GM19455 (cell line): ENCODE measurements at regions not wholly inside any gene's neighbourhood (a gene's known extent, or its start where the extent isn't known, plus 50 kb on each side); places are given as distances from the start of the nearest gene placed in this dataset.

Experiments used
- ATAC-seq: cut with Tn5 transposase; IDR thresholded peaks from one replicate; pipeline ENCODE4 v1.9.1; 2021; ENCODE audit not compliant: unreplicated experiment

DNA sequence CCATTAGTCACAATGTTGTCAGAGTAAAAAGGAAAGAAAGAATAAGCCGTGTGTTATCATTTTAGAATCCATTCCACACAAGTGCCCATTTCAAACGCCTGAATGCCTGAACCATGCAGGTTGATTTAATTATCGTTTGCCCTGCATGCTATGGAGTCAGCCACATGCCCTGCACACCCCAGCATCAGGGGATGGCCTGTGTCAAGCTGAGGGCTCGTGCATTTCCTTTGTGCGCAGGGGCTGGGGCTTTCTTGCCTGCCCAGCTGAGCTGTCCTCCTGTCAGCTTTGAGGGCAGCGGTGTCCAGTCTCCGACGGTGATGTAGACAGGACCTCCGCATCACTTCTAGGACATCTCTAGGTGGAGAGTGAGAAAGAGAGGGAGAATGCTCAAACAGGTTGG is 200.4 kb downstream of the TSN start:
- no peak for ATAC-seq

DNA sequence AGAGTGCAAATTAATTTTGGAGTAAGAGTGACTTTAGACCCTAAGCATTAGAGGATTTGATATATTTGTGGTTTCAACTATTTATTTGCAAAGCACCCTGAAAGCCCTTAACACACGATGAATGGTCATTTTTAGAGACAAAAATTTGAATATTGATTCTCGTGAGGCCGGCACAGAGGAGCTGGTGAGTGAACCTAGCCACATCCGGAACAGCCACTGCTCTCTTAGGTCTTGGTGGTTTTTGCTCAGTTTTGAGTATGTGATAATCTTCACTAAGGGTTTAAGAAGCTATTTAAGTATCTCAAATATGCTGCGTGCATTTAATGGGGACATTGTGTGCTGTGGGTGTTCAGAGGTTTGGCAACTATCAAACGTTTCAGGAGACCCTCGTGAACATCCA is 204.8 kb downstream of the TSN start:
- peak; percentile 89 for ATAC-seq

DNA sequence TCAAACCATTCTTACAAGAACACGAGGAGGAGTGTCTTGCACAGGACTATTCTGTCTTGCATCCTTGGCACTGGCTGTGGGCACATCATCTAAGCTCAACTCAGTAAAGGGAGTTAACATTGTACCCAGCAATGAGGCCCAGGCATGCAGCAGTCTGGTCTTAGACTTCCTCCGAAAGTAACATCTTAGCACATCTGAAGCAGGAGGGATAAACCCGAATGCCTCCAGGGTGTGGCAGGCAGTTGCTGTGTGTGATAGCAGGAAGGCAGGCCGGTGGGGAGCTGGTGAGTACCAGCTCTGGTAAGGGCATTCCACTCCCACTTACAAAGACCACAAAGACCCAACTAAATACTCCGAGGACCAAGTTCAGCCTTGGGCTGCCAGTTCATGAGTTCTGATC is 206.3 kb downstream of the TSN start:
- no peak for ATAC-seq

DNA sequence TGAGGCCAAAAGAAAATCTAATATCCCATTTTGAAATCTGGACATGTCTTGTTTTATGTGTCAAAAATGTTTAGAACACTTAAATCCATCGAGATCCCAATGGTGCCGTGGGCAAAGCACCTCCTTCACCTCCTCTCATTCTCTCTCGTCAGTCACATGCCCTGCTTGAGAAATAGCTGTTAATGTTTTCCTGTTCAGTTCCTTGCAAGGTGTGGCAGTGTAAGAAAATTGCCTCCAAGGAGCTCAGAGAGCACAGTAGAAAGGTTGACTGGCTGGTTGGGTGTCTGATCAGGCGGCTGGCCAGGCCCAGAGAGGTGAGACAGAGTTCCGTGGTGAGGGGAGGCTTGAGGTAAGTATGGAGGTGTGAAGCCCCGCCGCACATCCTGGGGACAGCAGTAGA is 210.2 kb downstream of the TSN start:
- no peak for ATAC-seq

DNA sequence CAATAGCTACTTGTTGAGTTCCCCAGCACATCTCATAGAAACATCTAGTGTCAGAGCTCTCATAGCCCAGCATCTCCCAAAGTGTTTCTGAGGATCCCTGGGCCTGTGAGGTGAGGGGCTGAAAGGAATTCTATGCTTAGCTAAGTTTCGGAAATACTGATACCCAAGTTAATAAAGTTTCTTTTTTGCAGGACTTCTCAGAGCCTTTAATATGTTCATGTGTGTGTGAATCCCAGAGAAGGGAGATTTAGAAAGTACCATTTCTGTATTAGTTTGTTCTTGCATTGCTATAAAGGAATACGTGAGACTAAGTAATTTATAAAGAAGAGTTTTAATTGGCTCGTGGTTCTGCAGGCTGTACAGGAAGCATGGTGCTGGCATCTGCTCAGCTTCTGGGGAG is 211.2 kb downstream of the TSN start:
- ATAC-seq, result no peak

DNA sequence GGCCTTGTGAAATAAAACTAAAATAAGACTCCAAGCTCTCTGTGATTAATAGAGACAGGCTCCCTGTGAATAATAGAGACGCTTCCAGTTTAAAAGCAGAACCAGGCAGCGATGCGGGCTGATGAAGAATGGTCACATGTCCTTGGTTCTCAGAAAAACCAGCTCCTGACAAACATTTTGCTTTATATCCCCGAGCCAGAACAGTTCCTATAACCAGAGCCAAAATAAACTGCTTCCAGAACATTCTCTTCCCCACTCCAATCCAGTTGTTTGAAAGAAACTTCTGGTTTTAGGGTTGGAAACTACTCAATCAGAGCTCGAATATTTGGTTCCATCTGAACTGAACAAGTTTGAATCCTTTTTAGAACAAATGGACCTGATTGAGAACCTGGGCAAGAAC is 213.7 kb downstream of the TSN start:
- ATAC-seq, result no peak

DNA sequence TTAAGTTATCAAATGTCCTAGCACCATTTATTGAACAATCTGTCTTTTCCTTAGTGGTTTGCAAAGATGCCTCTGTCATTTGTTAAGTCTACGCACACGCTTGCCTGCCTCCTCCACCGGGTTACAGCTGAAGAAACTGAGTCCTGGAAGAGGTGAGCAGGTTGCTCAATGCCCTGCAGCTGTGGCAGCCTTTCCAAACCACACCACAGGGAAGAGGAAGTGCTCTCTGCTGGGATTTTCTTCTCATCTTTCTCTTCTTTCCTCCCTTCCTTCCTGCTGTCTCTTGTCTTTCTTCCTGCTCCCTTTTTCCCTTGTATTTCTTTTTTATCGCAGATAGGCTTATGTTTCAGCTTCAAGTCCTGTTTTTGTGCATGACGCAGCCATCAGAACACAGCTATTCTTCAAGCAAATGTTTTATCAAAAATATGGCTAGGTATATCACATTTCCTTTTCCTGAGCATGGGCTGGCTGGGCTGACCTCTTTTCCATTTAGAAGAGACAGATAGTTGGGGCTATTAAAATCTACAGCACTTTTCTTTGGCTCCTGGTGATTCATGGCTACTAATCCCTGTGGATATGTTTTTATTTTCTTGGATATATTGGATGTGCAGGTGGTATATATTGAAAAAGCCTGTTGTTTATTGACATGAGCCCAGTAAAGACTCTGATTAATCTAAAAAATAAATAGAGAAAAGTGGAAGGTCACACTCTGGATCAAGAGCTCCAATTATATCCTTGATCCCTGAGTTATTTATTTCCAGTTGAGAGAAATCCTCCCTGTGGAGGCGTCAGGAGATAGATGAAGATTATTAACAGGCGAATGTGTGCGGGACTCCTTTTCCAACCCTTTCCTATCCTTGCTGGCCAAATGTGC is 214.6 kb downstream of the TSN start:
- ATAC-seq, result no peak

DNA sequence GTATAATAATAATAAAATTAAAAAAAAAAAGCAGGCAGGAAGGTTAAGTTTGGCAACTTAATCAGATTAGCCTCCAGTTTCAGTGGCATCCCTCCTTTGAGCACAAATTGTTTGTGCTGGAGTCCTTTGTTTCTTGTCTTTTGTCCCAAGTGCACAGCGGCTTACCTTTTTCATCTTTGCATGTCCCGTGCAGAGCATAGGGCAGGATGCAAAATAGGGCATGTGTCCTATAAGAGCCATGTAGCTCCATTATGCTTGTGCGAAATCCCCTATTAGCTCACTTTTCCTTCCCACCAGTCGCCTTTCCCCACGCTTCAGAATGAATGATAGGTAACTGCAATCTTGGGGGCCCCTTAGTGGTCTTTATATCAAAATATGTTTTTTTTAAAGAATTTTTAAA is 216.8 kb downstream of the TSN start:
- no peak for ATAC-seq

DNA sequence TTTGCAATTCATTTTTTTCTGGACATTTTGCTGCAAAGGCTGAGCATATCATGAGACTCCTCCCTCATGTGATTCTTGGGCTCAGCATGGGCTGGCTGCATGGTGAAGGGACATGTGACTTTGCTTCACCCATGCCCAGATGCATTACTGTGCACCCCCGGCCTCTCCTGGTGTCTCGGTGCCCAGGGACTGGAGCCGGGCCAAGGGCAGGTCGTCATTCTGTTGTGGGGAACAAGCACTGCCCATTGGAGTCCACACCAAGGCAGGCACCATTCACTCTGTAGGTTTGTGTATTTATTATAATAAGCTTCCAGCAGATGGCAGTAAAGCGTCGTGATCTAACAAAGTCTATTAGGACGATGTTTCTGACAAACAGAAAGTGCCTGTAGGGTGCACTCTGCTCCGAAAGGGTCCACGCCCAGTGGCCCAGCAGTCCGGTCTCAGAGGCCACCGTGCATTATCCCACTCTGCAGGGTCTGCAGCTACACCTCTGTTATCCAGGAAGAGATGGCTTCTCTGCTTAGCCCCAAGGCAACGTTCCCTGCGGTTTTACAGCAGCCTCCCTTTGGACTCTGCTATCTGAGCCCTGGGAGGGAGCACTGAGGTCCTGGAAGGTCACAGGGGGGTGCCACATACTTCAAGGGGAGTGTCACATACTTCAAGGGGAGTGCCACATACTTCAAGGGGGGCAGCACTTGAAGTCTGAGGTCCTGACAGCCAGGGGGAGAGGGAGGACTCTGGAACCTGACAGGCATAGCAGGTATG is 219.6 kb downstream of the TSN start:
- peak; percentile 99 for ATAC-seq

DNA sequence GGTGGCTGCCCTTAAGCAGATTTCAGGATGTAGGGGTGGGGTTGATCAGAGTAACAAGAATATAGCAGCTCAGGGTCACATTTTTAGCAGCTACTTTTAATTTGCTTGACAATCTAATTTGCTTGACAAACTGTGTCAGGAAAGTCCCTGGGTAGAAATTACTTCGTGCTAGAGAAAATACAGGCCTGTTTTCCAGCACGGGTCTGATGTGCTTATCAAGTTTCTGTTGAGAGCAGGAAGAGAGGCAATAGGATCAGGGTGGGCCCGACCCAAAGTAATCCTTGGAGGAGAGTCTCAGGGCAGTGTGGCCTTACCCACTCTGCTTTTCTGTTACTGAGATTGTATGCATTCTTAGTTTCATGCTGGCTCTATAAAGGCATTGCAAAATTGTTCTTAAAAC is 221.5 kb downstream of the TSN start:
- no peak for ATAC-seq

DNA sequence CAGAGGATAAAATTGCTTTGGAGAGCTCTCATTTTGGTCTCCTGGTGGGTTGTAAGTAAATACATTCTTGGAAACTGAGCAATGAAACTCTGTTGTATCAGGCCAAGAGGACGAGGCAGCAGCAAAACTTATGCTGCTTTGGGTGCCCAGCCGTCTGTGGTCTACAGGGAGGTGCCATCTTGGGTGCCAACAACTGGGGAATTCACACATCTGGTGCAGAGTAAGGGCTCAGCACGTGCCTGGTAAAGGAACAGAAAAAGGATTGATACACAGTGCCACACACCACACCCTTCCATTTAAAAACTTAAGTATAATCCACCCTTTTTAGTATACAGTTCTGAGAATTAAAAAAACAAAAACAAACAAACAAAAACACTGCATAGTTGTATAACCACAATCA is 221.9 kb downstream of the TSN start:
- no peak for ATAC-seq

DNA sequence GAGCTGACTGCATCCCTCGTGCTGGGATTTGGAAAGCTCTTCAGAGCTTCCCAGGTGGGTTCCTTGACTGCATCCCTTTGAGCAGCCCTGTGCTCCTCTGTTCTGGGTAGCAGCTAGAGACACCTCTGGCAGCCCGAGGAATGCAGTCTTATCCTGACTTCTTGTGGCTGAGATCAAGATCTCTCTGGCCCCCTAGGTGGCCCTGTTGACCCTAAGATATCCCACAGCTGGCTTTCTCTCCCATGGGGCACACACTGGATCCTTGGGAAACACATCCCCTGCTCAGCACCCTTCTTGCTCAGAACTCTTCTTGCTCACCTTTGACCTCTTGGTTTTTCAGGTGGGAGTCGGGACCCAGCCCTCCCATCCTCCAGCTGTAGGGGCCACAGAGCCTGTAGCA is 237.2 kb downstream of the TSN start:
- ATAC-seq, result no peak

DNA sequence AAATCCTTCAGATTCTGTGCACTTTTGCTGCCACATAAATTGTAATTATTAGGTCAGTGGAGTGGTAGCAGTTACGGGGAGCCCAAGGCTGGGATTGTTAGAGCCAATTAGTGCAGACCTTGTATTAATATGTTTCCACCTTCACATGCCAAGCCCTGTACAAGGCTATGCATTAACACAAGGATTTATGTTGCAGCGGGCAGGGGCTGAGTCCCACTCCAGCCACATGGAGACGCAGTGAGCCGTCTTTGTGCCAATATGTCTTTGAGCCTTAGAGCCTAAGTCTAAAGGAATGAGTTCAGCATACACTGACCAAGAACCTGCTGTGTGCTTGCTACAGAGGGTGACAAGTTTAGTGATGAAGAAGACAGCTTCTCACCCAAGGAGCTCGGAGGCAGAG is 238.2 kb downstream of the TSN start:
- ATAC-seq, result no peak

DNA sequence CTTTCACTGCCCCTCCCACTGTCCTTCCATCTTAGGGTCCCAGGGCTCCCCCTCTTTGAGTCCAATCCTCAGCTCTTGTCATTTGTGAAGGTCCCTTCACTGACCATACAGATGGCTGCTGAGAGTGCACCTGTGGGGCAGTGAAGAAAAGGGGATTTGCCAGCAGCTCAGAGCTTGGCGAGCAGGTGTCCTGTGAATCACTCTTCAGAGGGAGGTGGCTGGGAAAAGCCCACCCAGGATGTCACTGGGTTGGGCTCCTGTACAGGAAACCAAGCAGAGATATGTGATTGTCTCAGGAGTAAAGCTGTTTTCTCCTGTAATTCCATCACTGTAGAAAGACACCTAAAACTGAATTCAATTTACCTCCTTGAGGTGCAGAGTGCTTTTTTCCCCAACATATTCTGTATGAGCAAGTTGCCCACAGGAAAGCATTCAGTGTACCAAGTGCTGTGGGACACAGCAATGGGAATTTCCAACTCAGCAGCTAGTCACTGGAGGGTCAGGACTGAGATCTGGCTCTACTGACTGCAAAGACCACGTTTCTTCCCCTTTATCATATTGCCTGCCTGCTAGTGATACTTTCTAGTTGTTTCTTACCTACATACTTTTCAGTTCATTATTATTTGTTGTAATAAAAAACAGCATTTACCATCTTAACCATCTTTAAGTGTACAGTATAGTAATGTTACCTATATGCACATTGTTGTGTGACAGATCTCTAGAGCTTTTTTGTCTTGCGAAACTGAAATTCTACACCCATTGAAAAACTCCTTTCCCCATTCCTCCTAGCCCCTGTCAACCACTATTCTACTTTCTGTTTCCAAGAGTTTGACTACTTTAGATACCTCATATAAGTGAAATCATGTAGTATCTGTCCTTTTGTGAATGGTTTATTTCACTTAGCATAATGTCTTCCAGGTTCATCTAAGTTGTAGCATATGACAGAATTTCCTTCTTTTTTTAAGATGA is 239.1 kb downstream of the TSN start:
- ATAC-seq, result no peak

DNA sequence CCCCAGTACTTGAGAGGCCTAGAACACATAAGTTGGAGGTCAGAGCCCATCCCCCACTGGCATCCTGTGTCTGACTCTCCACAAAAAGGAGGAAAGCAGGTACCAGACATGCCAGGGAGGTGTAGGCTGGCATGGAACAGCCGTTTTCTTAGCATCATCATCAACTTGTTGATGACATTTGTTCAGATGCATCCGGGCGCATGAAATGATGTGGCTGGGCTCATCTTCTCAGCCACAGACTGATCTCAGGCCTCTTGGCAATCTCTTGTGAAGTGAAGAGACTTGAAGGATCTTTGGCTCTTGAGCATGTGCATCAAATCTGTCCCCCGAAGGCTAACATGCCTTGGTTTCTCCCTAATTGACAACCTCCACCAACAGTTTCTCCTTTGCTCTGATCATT is 243.3 kb downstream of the TSN start:
- no peak for ATAC-seq

DNA sequence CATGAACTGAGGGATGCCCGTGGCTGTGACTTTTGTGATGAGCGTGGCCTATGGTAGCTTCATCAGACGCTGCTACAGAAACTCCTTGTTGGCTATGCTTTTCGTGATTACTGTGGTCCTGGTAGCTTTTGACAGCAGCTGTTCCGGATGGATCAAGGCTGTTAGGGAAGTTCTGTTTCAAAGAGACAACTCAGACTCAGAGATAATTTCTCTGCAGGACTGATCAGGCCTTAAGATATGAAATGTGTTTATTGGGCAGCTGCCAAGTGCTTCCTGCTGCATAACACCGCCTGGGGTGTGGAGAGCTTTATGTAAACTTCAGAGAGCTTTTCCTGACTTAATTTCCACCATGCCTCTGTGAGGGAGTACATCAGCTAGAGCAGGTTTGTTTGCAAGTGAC is 243.8 kb downstream of the TSN start:
- no peak for ATAC-seq

DNA sequence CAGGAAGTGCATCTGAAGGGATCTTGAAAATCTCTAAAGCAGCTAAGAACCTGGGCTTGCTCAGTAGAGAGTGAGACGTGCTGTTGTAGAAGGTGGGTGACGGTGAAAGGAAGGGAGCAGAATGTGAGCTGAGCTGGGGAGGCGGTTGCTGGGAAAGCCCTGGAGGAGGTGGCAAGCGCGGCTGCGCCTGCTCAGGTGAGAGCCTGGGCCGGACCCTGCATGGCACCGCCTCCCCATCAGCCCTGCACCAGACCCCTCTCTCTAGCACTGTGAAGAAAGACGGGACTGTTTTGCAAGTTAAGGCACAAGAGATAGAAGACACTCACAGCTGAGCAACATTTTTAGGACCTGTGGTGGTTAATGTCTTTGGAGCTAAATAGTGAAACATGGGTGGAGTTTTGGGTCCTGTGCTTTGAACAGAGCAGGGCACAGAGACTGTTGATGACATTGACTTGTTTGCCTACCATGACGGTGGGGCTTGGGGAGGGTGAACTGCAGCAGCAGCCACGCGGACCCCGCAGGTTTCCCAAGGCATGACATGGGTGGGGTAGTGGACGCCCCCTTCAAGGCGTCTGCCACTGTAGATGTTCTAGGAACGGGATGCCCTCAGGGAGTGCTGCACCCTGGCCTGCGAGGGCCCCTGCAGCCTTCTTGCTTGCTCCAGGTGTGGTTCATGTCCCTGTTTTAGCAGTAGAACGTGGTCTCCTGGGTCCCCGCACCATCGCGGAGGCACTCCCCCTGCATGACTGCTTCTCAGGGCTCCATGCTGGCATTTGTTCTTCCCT is 245.3 kb downstream of the TSN start:
- no peak for ATAC-seq

DNA sequence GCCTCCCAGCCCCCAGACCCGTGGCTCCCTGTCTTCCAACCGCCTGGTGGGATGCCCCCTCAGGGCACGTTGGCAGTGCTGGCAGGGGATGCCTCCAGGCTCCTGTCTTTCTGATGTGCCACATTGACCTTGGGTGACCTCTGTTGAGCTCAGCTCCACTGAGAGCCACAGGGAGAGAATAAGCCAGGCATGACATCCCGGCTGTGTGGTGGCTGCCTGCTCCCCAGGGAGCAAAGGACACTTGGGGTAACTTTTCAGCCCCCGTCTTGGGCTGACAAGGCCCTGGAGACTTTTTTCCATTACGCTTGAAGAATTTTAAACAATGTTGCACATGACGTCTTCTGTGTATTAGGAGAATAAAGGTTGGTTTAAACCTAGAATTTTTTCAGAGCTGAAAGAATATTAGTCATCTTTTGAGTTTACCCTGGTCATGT is 246.0 kb downstream of the TSN start:
- no peak for ATAC-seq

DNA sequence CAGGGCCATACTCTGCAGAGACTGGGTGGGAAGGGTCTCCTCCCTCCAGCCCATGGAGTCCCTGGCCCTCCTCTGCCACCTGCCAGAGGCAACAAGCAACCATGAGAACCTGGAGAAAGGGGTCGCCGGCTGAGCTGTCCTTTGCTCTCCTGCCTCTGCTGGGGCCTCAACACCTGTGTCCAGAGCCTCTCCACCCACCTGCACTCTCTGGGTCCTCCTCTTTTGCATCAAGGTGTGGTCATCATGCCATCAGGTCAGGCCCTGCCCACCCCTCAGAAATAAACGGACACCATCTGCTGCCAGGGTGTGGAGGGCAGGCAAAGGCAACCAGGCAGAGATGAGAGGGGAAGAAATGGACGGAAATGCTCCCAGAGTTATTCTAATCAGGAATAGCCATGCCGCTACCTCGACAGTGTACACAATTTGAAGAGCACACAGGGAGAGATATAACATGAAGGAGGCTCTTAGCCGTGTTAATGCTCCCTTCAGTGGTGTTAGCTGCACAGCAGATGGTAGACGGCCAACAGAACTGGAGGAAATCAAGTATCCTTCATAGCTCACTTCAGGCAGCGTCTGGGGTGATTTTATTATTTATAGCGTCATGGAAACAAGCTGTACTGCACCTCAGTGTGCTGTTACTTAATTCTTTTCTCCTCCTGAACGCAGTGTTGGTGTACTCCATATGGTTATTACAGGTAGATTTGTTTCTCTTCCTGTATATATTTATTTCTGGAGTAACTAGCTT is 247.9 kb downstream of the TSN start:
- no peak for ATAC-seq

DNA sequence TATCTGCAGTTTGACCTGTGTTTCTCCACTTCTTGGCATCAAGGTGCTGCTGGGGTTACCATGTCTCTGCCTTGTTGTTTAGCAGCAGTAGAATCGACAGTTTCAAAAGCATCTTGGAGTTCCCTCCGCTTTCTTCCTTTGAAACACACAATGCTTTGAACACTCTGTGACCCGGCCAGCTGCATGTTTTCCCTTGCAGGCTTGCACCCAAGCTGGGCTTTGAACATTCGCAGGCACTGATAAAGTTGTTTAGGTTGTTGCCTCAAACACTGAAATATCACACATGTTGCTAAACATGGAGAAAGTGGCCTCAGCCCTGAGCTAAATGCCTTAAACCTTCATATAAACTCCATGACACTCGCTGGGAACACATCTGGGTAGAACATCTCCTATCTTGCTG is 251.7 kb downstream of the TSN start:
- ATAC-seq, result no peak
